ENCODE measurements at regions not wholly inside any gene's neighbourhood (a gene's known extent, or its start where the extent isn't known, plus 50 kb on each side); places are given as distances from the start of the nearest gene placed in this dataset.
A peak's percentile ranks its signal among the peaks of the same experiment; 100 is the strongest.
"Not testable (repeated sequence)": the region's sequence is repeated elsewhere in the genome, so short reads cannot be mapped to it uniquely, and the experiment has no call there.

GRCh38 chr4:1523506-1523905 is 117.3 kb upstream of the NKX1-1 start:
- no peak for DNase-seq

GRCh38 chr4:1523033-1523432 is 116.8 kb upstream of the NKX1-1 start:
- DNase-seq, result no peak

- no peak for DNase-seq
These were observed 116.4 kb upstream of the NKX1-1 start for GRCh38 chr4:1522606-1523005.

GRCh38 chr4:1521821-1522361 is 115.6 kb upstream of the NKX1-1 start:
- DNase-seq, result no peak

- not testable (repeated sequence) for DNase-seq
These were observed 114.7 kb upstream of the NKX1-1 start for GRCh38 chr4:1520795-1521576.

GRCh38 chr4:1519787-1520661 is 113.8 kb upstream of the NKX1-1 start:
- no peak for DNase-seq

- DNase-seq, result no peak
These were observed 112.9 kb upstream of the NKX1-1 start for GRCh38 chr4:1518997-1519700.

GRCh38 chr4:1517592-1518411 is 111.6 kb upstream of the NKX1-1 start:
- DNase-seq, result no peak

GRCh38 chr4:1516881-1517480 is 110.7 kb upstream of the NKX1-1 start:
- no peak for DNase-seq

- DNase-seq, result no peak
These were observed 110.0 kb upstream of the NKX1-1 start for GRCh38 chr4:1516261-1516660.

GRCh38 chr4:1515763-1516162 is 109.5 kb upstream of the NKX1-1 start:
- DNase-seq, result no peak

GRCh38 chr4:1515156-1515555 is 108.9 kb upstream of the NKX1-1 start:
- DNase-seq, result no peak

- DNase-seq, result no peak
These were observed 108.4 kb upstream of the NKX1-1 start for GRCh38 chr4:1514612-1515011.

GRCh38 chr4:1513936-1514483 is 107.8 kb upstream of the NKX1-1 start:
- no peak for DNase-seq

GRCh38 chr4:1512738-1513660 is 106.8 kb upstream of the NKX1-1 start:
- DNase-seq, result peak; percentile 22

GRCh38 chr4:1512051-1512737 is 106.0 kb upstream of the NKX1-1 start:
- no peak for DNase-seq

GRCh38 chr4:1511441-1512041 is 105.3 kb upstream of the NKX1-1 start:
- DNase-seq, result peak; percentile 39

GRCh38 chr4:1510931-1511330 is 104.7 kb upstream of the NKX1-1 start:
- no peak for DNase-seq

- DNase-seq, result no peak
These were observed 103.1 kb upstream of the NKX1-1 start for GRCh38 chr4:1509366-1509765.
